ENCODE measurements at regions not wholly inside any gene's neighbourhood (a gene's known extent, or its start where the extent isn't known, plus 50 kb on each side); places are given as distances from the start of the nearest gene placed in this dataset.

- TF ChIP-seq THRA (CRISPR knock-in tag; IDR thresholded peaks at IDR 0.05; ENCODE audit: borderline replicate concordance) = no peak
- TF ChIP-seq, protein P1, sequence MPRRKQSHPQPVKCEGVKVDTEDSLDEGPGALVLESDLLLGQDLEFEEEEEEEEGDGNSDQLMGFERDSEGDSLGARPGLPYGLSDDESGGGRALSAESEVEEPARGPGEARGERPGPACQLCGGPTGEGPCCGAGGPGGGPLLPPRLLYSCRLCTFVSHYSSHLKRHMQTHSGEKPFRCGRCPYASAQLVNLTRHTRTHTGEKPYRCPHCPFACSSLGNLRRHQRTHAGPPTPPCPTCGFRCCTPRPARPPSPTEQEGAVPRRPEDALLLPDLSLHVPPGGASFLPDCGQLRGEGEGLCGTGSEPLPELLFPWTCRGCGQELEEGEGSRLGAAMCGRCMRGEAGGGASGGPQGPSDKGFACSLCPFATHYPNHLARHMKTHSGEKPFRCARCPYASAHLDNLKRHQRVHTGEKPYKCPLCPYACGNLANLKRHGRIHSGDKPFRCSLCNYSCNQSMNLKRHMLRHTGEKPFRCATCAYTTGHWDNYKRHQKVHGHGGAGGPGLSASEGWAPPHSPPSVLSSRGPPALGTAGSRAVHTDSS (CRISPR knock-in tag; conservative IDR thresholded peaks at IDR 0.05) = no peak
- TF ChIP-seq SUZ12 (IDR thresholded peaks at IDR 0.05; ENCODE audit: low read depth, low read length) = no peak
- TF ChIP-seq PATZ1 (CRISPR knock-in tag; IDR thresholded peaks at IDR 0.05) = no peak
- TF ChIP-seq ELF1 (CRISPR knock-in tag; IDR thresholded peaks at IDR 0.05) = no peak
- TF ChIP-seq MXD1 (CRISPR knock-in tag; IDR thresholded peaks at IDR 0.05) = no peak
- no peak for TF ChIP-seq ZNF160 (CRISPR knock-in tag; IDR thresholded peaks at IDR 0.05)
Measured at GRCh38 chr4:159698336-159698735, 595.5 kb downstream of the RAPGEF2 start (continued).

GRCh38 chr4:159702200-159702599, 599.3 kb downstream of the RAPGEF2 start:
- H3K79me2 ChIP-seq (ENCODE audit: insufficient read depth, low read length) = no peaks in the 10 kb centered on the region
- H4K20me1 ChIP-seq (ENCODE audit: insufficient read depth, low read length) = no peaks in the 10 kb centered on the region
- no peak overlapping the region for H2AFZ ChIP-seq (ENCODE audit: low read length)
- H3K36me3 ChIP-seq (replicated peaks in 1 of 2; ENCODE audit: control insufficient read depth in 1 of 2, insufficient read depth in 2 of 2, low read length in 2 of 2) = no peaks in the 10 kb centered on the region
- intact Hi-C loops (cut with micrococcal nuclease; ENCODE audit: unreplicated experiment) (no loop called here), in situ Hi-C loops (cut with HindIII; ENCODE audit: extremely low pct_ligation_motif_present, low pct_unique_long_range_greater_than_20kb) (no loop called here)
- H3K27ac ChIP-seq (ENCODE audit: extremely low read length, insufficient read depth, low read length) = no peak overlapping the region
- WGBS (ENCODE audit: low lambda C conversion rate) = 17% methylated on average over 1 of the region's 2 CpGs
- no peak for ATAC-seq
- POLR2A ChIA-PET = no interaction called here
- no peak overlapping the region for H3K9ac ChIP-seq (ENCODE audit: insufficient read depth, low read depth, low read length)
- H3K9me3 ChIP-seq (ENCODE audit: low read length) = no peaks in the 10 kb centered on the region
- H3K4me2 ChIP-seq (ENCODE audit: low read depth, low read length) = no peak overlapping the region
- H3K27me3 ChIP-seq (ENCODE audit: control insufficient read depth in 1 of 2, insufficient read depth in 2 of 2, low read length in 2 of 2) = no peaks in the 10 kb centered on the region
- CTCF ChIA-PET (ENCODE audit: low intra/inter-chr PET ratio, low total read pairs) = no interaction called here
- no TSS peak for BruUV-seq (replicated peaks)
- no peak for DNase-seq (ENCODE audit: low spot score)
- no peaks in the 10 kb centered on the region for H3K4me1 ChIP-seq (ENCODE audit: insufficient read depth, low read length)
- no peak for FAIRE-seq
- no peak overlapping the region for H3K4me3 ChIP-seq (replicated peaks in 1 of 3; ENCODE audit: insufficient read depth in 1 of 3, low read depth in 2 of 3, low read length in 3 of 3)
- TF ChIP-seq PRDM10 (CRISPR knock-in tag; IDR thresholded peaks at IDR 0.05; ENCODE audit: low read depth) (no peak), TFDP1 (CRISPR knock-in tag; IDR thresholded peaks at IDR 0.05; ENCODE audit: borderline replicate concordance) (no peak)
- TF ChIP-seq, protein P2, sequence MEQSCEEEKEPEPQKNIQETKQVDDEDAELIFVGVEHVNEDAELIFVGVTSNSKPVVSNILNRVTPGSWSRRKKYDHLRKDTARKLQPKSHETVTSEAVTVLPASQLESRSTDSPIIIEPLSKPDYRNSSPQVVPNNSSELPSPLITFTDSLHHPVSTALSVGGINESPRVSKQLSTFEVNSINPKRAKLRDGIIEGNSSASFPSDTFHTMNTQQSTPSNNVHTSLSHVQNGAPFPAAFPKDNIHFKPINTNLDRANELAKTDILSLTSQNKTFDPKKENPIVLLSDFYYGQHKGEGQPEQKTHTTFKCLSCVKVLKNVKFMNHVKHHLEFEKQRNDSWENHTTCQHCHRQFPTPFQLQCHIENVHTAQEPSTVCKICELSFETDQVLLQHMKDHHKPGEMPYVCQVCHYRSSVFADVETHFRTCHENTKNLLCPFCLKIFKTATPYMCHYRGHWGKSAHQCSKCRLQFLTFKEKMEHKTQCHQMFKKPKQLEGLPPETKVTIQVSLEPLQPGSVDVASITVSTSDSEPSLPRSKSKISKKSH (CRISPR knock-in tag; IDR thresholded peaks at IDR 0.05; ENCODE audit: borderline replicate concordance) = no peak
